Hepatocyte (in vitro differentiated cells): ENCODE measurements at regions not wholly inside any gene's neighbourhood (a gene's known extent, or its start where the extent isn't known, plus 50 kb on each side); places are given as distances from the start of the nearest gene placed in this dataset.

Source experiments
- EZH2 ChIP-seq: fragments of 200-600 bp; sonication (generic); IDR thresholded peaks from 2 replicates; pipeline ENCODE4 v1.6.1; 2016; ENCODE audit warnings: antibody characterized with exemption, mild to moderate bottlenecking, borderline replicate concordance
- EZH2phosphoT487 ChIP-seq: fragments of 200-600 bp; sonication (generic); IDR thresholded peaks from one replicate; pipeline ENCODE4 v1.6.1; 2018; ENCODE audit warnings: antibody characterized with exemption, mild to moderate bottlenecking, low read depth, moderate library complexity; ENCODE audit not compliant: unreplicated experiment, severe bottlenecking
- TF ChIP-seq, protein P1 (sequence below): fragments of 200-600 bp; sonication (generic); IDR thresholded peaks from 2 replicates; pipeline ENCODE4 v1.5.1; 2016; ENCODE audit warnings: antibody characterized with exemption, mild to moderate bottlenecking; ENCODE audit not compliant: poor library complexity

DNA sequence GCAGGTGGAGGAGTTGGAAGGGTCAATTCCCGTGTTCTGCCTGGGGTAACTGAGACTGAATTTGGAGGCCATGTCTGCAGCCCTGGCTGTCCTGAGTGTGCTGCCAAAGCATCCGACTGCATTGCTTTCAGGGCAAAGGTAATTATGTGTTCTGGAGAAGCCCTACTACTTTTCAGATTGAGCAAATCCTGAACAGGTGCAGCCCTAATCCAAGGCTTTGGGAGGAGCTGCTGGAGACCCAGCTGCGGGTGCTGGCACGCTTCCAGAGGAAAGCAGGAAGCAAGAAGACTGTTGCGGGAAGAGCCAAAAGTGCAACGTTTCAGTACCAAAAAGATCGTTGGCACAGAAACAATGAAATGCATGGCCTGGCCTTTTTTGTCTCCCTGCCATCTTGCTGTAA, 73.7 kb upstream of the NRIP1 start:
- TF ChIP-seq, protein P1, sequence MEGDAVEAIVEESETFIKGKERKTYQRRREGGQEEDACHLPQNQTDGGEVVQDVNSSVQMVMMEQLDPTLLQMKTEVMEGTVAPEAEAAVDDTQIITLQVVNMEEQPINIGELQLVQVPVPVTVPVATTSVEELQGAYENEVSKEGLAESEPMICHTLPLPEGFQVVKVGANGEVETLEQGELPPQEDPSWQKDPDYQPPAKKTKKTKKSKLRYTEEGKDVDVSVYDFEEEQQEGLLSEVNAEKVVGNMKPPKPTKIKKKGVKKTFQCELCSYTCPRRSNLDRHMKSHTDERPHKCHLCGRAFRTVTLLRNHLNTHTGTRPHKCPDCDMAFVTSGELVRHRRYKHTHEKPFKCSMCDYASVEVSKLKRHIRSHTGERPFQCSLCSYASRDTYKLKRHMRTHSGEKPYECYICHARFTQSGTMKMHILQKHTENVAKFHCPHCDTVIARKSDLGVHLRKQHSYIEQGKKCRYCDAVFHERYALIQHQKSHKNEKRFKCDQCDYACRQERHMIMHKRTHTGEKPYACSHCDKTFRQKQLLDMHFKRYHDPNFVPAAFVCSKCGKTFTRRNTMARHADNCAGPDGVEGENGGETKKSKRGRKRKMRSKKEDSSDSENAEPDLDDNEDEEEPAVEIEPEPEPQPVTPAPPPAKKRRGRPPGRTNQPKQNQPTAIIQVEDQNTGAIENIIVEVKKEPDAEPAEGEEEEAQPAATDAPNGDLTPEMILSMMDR = no peak
- TF ChIP-seq EZH2 (no peak), EZH2phosphoT487 (no peak)
